Fibroblast of lung (primary cell): ENCODE measurements at regions not wholly inside any gene's neighbourhood (a gene's known extent, or its start where the extent isn't known, plus 50 kb on each side); places are given as distances from the start of the nearest gene placed in this dataset.
A peak's percentile ranks its signal among the peaks of the same experiment; 100 is the strongest.

Source experiments
- DNase-seq, 2 donors: peaks; one replicate each; pipeline versions ENCODE4 v3.0.0 to v3.0.0-alpha.2; 2010; ENCODE audit warnings: low read depth in 2 of 2
- H2AFZ ChIP-seq: 2 replicates; pipeline ENCODE4 v1.5.1; 2012; ENCODE audit warnings: low read length, control low read depth, inconsistent platforms
- H3K27ac ChIP-seq: 2 replicates; pipeline ENCODE4 v1.5.1; 2011; ENCODE audit warnings: low read length, control low read depth; ENCODE audit not compliant: insufficient read depth
- H3K27me3 ChIP-seq: 2 replicates; pipeline ENCODE4 v1.5.1; 2011; ENCODE audit warnings: mild to moderate bottlenecking, low read length; ENCODE audit not compliant: control insufficient read depth, insufficient read depth
- H3K36me3 ChIP-seq: 2 replicates; pipeline ENCODE4 v1.5.1; 2011; ENCODE audit warnings: low read length; ENCODE audit not compliant: control insufficient read depth, insufficient read depth
- H3K4me1 ChIP-seq: 2 replicates; pipeline ENCODE4 v1.5.1; 2011; ENCODE audit warnings: low read length; ENCODE audit not compliant: control insufficient read depth, insufficient read depth; ENCODE audit errors: extremely low read depth
- H3K4me2 ChIP-seq: 2 replicates; pipeline ENCODE4 v1.5.1; 2011; ENCODE audit warnings: low read length, control low read depth; ENCODE audit not compliant: insufficient read depth; ENCODE audit errors: extremely low read depth
- H3K4me3 ChIP-seq, 4 experiments: fragments of 200-600 bp in 1 of 4; sonication (generic) in 1 of 4; replicated peaks in 1 of 4; 2 replicates each; pipeline ENCODE4 v1.5.1; 2011 to 2016; ENCODE audit warnings: low read length in 4 of 4, low read depth in 3 of 4, mild to moderate bottlenecking in 3 of 4, control low read depth in 2 of 4, inconsistent platforms in 1 of 4, mixed read lengths in 1 of 4; ENCODE audit not compliant: insufficient read depth in 1 of 4; ENCODE audit errors: control extremely low read depth in 1 of 4
- H3K79me2 ChIP-seq: 2 replicates; pipeline ENCODE4 v1.5.1; 2012; ENCODE audit warnings: mild to moderate bottlenecking, low read length, inconsistent platforms; ENCODE audit not compliant: control insufficient read depth, insufficient read depth
- H3K9ac ChIP-seq: 2 replicates; pipeline ENCODE4 v1.5.1; 2011; ENCODE audit warnings: mild to moderate bottlenecking, low read length, control low read depth; ENCODE audit not compliant: insufficient read depth
- H3K9me3 ChIP-seq: 2 replicates; pipeline ENCODE4 v1.5.1; 2012; ENCODE audit warnings: low read depth, low read length; ENCODE audit not compliant: control insufficient read depth, insufficient read depth
- H4K20me1 ChIP-seq: 2 replicates; pipeline ENCODE4 v1.5.1; 2011; ENCODE audit warnings: low read length; ENCODE audit not compliant: control insufficient read depth, insufficient read depth; ENCODE audit errors: extremely low read depth
- EZH2 ChIP-seq: IDR thresholded peaks from 2 replicates; pipeline ENCODE4 v1.5.1; 2012; ENCODE audit warnings: low read length, control low read depth, mild to moderate bottlenecking; ENCODE audit errors: missing control alignments
- TF ChIP-seq, protein P1 (sequence below), 2 donors: IDR thresholded peaks in 1 of 2; conservative IDR thresholded peaks in 1 of 2; 1 replicate in 1 of 2; 2 replicates in 1 of 2; pipeline ENCODE4 v1.5.1; 2011 to 2012; ENCODE audit warnings: low read length in 2 of 2, control low read depth in 1 of 2, inconsistent platforms in 1 of 2, low read depth in 1 of 2, mild to moderate bottlenecking in 1 of 2

GRCh38 chr20:50328996-50329898, 138.6 kb downstream of the CEBPB start:
- Histone ChIP-seq H2AFZ (no peak overlapping the region), H3K4me1 (peaks cover 9% of the 10 kb centered on the region), H4K20me1 (no peaks in the 10 kb centered on the region), H3K36me3 (no peaks in the 10 kb centered on the region), H3K79me2 (no peaks in the 10 kb centered on the region), H3K4me3 (no peak overlapping the region), H3K27ac (no peak overlapping the region), H3K9ac (no peak overlapping the region), H3K9me3 (no peaks in the 10 kb centered on the region), H3K27me3 (no peaks in the 10 kb centered on the region), H3K4me2 (no peak overlapping the region)
- TF ChIP-seq, protein P1, sequence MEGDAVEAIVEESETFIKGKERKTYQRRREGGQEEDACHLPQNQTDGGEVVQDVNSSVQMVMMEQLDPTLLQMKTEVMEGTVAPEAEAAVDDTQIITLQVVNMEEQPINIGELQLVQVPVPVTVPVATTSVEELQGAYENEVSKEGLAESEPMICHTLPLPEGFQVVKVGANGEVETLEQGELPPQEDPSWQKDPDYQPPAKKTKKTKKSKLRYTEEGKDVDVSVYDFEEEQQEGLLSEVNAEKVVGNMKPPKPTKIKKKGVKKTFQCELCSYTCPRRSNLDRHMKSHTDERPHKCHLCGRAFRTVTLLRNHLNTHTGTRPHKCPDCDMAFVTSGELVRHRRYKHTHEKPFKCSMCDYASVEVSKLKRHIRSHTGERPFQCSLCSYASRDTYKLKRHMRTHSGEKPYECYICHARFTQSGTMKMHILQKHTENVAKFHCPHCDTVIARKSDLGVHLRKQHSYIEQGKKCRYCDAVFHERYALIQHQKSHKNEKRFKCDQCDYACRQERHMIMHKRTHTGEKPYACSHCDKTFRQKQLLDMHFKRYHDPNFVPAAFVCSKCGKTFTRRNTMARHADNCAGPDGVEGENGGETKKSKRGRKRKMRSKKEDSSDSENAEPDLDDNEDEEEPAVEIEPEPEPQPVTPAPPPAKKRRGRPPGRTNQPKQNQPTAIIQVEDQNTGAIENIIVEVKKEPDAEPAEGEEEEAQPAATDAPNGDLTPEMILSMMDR (conservative IDR thresholded peaks at IDR 0.05 in 1 of 2, IDR thresholded peaks at IDR 0.05 in 1 of 2; ENCODE audit: low read depth in 1 of 2, low read length in 2 of 2), result no peak
- TF ChIP-seq EZH2, result no peak
- no peak for DNase-seq

- H3K27ac ChIP-seq, result no peak overlapping the region
- H3K9me3 ChIP-seq, result no peaks in the 10 kb centered on the region
- H3K79me2 ChIP-seq, result no peaks in the 10 kb centered on the region
- H2AFZ ChIP-seq, result no peak overlapping the region
- no peaks in the 10 kb centered on the region for H3K27me3 ChIP-seq
- H3K4me3 ChIP-seq, result no peak overlapping the region
- DNase-seq, result no peak
- no peak overlapping the region for H3K9ac ChIP-seq
- no peaks in the 10 kb centered on the region for H4K20me1 ChIP-seq
- peaks cover 13% of the 10 kb centered on the region for H3K4me1 ChIP-seq
- H3K4me2 ChIP-seq, result no peak overlapping the region
- H3K36me3 ChIP-seq, result no peaks in the 10 kb centered on the region
- TF ChIP-seq EZH2, result no peak
- TF ChIP-seq, protein P1 (conservative IDR thresholded peaks at IDR 0.05 in 1 of 2, IDR thresholded peaks at IDR 0.05 in 1 of 2; ENCODE audit: low read depth in 1 of 2, low read length in 2 of 2), result no peak
Measured at GRCh38 chr20:50329981-50330503, 139.4 kb downstream of the CEBPB start.

- Histone ChIP-seq H3K27ac (no peak overlapping the region), H3K79me2 (no peaks in the 10 kb centered on the region), H3K9me3 (no peaks in the 10 kb centered on the region), H3K27me3 (no peaks in the 10 kb centered on the region), H3K4me1 (peaks cover 13% of the 10 kb centered on the region), H3K9ac (no peak overlapping the region), H3K4me3 (no peak overlapping the region), H2AFZ (no peak overlapping the region), H3K4me2 (no peak overlapping the region), H4K20me1 (no peaks in the 10 kb centered on the region), H3K36me3 (no peaks in the 10 kb centered on the region)
- peak in 1 of 2 donors; percentile 86 for DNase-seq
- TF ChIP-seq, protein P1 (conservative IDR thresholded peaks at IDR 0.05 in 1 of 2, IDR thresholded peaks at IDR 0.05 in 1 of 2; ENCODE audit: low read depth in 1 of 2, low read length in 2 of 2), result no peak
- TF ChIP-seq EZH2, result no peak
Measured at GRCh38 chr20:50330504-50331313, 140.1 kb downstream of the CEBPB start.
